GM06990 (cell line): ENCODE measurements at regions not wholly inside any gene's neighbourhood (a gene's known extent, or its start where the extent isn't known, plus 50 kb on each side); places are given as distances from the start of the nearest gene placed in this dataset.

Experiments used
- DNase-seq: peaks from one replicate; pipeline ENCODE4 v3.0.0-alpha.2; 2011; ENCODE audit not compliant: insufficient read length; ENCODE audit errors: extremely low read depth
- H3K27me3 ChIP-seq: replicated peaks from 2 replicates; pipeline ENCODE4 v1.6.0; 2011; ENCODE audit warnings: low read length; ENCODE audit not compliant: control insufficient read depth, insufficient read depth
- H3K36me3 ChIP-seq: 2 replicates; pipeline ENCODE4 v1.5.1; 2011; ENCODE audit warnings: low read length; ENCODE audit not compliant: control insufficient read depth, insufficient read depth
- H3K4me3 ChIP-seq: replicated peaks from 2 replicates; pipeline ENCODE4 v1.5.1; 2011; ENCODE audit warnings: low read depth, mild to moderate bottlenecking, control low read depth, low read length
- CTCF ChIP-seq: IDR thresholded peaks from 2 replicates; pipeline ENCODE4 v1.5.1; 2011; ENCODE audit warnings: low read length, control low read depth, mild to moderate bottlenecking, inconsistent platforms; ENCODE audit not compliant: insufficient read depth, poor library complexity, severe bottlenecking

- TF ChIP-seq CTCF, result no peak
Observed at GRCh38 chr21:15119486-15119885, 54.7 kb upstream of the NRIP1 start.

GRCh38 chr21:15121097-15121654 lies 56.4 kb upstream of the NRIP1 start:
- Histone ChIP-seq H3K27me3 (no peaks in the 10 kb centered on the region), H3K4me3 (no peak overlapping the region), H3K36me3 (no peaks in the 10 kb centered on the region)
- no peak for TF ChIP-seq CTCF
- no peak for DNase-seq

More at GRCh38 chr21:15119486-15119885, 54.7 kb upstream of the NRIP1 start:
- Histone ChIP-seq H3K4me3 (no peak overlapping the region), H3K27me3 (no peaks in the 10 kb centered on the region), H3K36me3 (no peaks in the 10 kb centered on the region)
- no peak for DNase-seq

GRCh38 chr21:15121655-15122120 lies 56.9 kb upstream of the NRIP1 start:
- no peak overlapping the region for H3K4me3 ChIP-seq
- DNase-seq, result no peak
- TF ChIP-seq CTCF, result no peak
- no peaks in the 10 kb centered on the region for H3K27me3 ChIP-seq
- H3K36me3 ChIP-seq, result no peaks in the 10 kb centered on the region

GRCh38 chr21:15122241-15122640 lies 57.4 kb upstream of the NRIP1 start:
- Histone ChIP-seq H3K36me3 (no peaks in the 10 kb centered on the region), H3K27me3 (no peaks in the 10 kb centered on the region), H3K4me3 (no peak overlapping the region)
- no peak for DNase-seq
- no peak for TF ChIP-seq CTCF

GRCh38 chr21:15124731-15125130 lies 59.9 kb upstream of the NRIP1 start:
- no peak for DNase-seq
- Histone ChIP-seq H3K4me3 (no peak overlapping the region), H3K36me3 (no peaks in the 10 kb centered on the region), H3K27me3 (no peaks in the 10 kb centered on the region)
- no peak for TF ChIP-seq CTCF

GRCh38 chr21:15126948-15127347 lies 62.1 kb upstream of the NRIP1 start:
- no peaks in the 10 kb centered on the region for H3K36me3 ChIP-seq
- no peak overlapping the region for H3K4me3 ChIP-seq
- no peak for DNase-seq
- no peaks in the 10 kb centered on the region for H3K27me3 ChIP-seq
- no peak for TF ChIP-seq CTCF
